GM18909 (cell line): ENCODE measurements at regions not wholly inside any gene's neighbourhood (a gene's known extent, or its start where the extent isn't known, plus 50 kb on each side); places are given as distances from the start of the nearest gene placed in this dataset.

ENCODE experiments used
- ATAC-seq: cut with Tn5 transposase; IDR thresholded peaks from one replicate; pipeline ENCODE4 v1.9.1; 2021; ENCODE audit warnings: mild to moderate bottlenecking; ENCODE audit not compliant: unreplicated experiment, poor library complexity

DNA sequence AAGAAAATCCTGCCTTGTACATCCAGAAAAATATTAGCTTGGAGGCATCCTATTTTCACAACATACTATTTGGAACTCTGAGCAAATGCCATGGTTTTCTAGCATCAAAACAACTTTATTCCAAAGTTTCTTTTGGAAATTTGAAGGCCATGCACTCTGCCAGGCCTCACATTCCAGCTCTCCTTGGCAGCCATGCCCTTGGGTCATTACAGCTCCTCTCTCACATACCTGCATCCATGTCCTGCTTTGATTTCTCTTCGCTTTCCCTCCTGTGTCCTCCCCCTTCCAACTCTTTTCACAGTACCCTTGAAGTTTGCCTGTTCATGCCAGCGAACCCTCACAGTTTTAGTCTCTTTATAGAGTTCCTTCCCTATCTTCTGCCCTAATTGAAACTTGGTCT, 70.9 kb upstream of the TPRG1 start:
- ATAC-seq, result no peak

- no peak for ATAC-seq
These were observed 70.2 kb upstream of the TPRG1 start for GRCh38 chr3:189101594-189101993.

- no peak for ATAC-seq
These were observed 68.6 kb upstream of the TPRG1 start for GRCh38 chr3:189103208-189103607.

GRCh38 chr3:189108067-189108466, 63.7 kb upstream of the TPRG1 start:
- no peak for ATAC-seq

DNA sequence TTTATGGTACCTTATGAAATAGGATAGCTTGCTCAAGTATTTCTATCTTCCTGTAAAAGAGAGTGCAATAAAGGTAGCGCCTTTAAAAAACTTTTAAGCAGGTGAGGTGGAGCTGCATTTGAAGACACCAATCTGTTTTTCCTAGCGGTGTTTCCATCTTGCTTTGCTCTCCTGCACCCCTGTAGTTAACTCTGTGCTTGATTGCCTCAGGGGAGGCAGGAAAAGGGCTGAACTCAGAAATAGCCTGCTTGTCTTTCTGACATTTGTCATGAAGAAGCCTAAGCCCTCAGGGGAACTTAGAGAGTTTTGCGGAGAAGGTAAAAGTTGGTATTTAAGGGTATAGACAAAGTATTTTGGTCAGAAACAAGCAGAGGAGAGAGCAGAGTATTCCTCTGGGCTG, 63.0 kb upstream of the TPRG1 start:
- no peak for ATAC-seq

DNA sequence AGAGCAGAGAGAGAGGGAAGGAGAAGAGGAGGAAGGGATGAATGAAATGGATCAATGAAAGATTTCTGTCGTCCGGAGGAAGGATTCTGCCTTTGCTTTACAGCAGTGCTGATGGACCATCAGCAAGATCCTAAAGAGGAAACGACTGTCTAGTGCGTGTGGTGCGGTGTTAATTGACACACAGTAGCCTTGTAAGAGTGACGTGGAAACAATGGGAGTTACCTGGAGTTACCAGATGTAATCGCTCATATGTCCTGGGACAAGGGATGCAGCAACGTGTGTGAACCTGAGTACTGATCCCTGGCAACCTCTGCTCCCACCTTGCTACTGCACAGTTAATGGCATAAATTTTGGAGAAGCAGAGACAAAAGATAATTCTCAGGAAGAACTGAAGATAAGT, 62.6 kb upstream of the TPRG1 start:
- no peak for ATAC-seq

DNA sequence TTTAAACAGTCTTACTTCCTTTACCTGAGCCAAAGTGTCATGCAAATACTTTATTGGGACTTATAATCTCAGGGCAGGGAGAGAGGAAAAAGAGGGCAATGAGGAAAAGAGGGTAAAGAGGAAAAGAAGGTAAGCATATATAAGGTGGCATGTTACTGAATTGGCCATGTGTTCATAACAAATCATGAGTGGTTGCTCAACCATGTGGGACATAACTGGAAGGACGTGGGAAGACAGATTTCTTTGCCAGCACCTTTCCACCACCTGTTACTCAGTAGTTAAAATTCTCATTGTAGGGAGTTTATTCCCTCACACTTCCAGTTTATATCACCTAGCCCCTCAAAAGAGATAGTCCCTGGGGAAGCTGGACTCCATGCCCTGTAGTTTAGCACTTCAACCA, 54.7 kb upstream of the TPRG1 start:
- no peak for ATAC-seq

DNA sequence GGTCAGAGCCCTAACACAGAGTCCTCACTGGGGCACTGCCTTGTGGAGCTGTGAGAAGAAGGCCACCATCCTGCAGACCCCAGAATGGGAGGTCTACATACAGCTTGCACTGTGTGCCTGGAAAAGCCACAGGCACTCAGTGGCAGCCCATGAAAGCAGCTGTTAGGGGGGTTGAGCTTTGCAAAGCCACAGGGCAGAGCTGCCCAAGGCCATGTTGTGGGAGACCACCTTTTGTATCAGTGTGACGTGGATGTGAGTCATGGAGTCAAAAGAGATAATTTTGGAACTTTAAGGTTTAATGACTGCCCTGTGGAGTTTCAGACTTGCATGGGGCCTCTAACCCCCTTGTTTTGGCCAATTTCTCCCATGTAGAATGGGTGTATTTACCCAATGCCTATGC, 52.9 kb upstream of the TPRG1 start:
- no peak for ATAC-seq

- ATAC-seq, result no peak
These were observed 51.8 kb upstream of the TPRG1 start for GRCh38 chr3:189119950-189120349.

GRCh38 chr3:189121092-189121491, 50.7 kb upstream of the TPRG1 start:
- no peak for ATAC-seq
